Stimulated activated memory B cell treated with anti-CD40 and anti-IgM and Interleukin-4, amounts not matched to agents 10 μg/mL and 1 μg/mL and 100 μg/mL, for 72 hours (primary cell): ENCODE measurements at regions not wholly inside any gene's neighbourhood (a gene's known extent, or its start where the extent isn't known, plus 50 kb on each side); places are given as distances from the start of the nearest gene placed in this dataset.

Experiments
- ATAC-seq: fragments of 150-1000 bp; cut with Tn5 transposase; 2 replicates; pipeline ENCODE4 v1.10.0; 2021
- H3K27ac Mint-ChIP-seq: one replicate; pipeline ENCODE4 v1.8.0; 2022; ENCODE audit warnings: mild to moderate bottlenecking, mixed read lengths
- H3K27me3 Mint-ChIP-seq: one replicate; pipeline ENCODE4 v1.8.0; 2022; ENCODE audit warnings: mixed read lengths
- H3K36me3 Mint-ChIP-seq: one replicate; pipeline ENCODE4 v1.8.0; 2022; ENCODE audit warnings: mixed read lengths
- H3K4me1 Mint-ChIP-seq: one replicate; pipeline ENCODE4 v1.8.0; 2022; ENCODE audit warnings: mixed read lengths
- H3K4me3 Mint-ChIP-seq: one replicate; pipeline ENCODE4 v1.8.0; 2022; ENCODE audit warnings: mild to moderate bottlenecking, moderate library complexity, mixed read lengths
- H3K9me3 Mint-ChIP-seq: one replicate; pipeline ENCODE4 v1.8.0; 2022; ENCODE audit warnings: mixed read lengths

DNA sequence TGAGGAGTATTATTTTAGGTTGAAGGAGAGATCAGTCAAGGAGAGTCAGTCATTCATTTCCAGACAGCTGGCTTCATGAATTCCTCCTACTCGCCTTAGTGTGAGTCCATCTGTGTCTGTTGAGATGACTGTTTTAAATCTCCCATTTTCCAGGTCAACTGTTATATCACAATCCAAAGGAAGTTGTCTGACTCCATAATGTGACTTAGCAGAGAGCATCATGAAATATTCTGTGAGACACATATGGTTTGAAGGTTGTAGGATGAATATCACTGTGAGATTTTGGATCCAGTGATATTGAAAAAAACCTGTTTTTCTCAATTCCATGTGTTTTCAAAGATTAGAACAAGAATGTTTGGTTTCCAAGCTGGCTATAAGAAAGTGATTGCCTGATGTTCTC is 530.2 kb upstream of the MAN1A1 start:
- H3K27ac Mint-ChIP-seq, result no peak overlapping the region
- peaks cover 4% of the 10 kb centered on the region for H3K9me3 Mint-ChIP-seq
- no peaks in the 10 kb centered on the region for H3K36me3 Mint-ChIP-seq
- no peaks in the 10 kb centered on the region for H3K4me1 Mint-ChIP-seq
- H3K27me3 Mint-ChIP-seq, result no peaks in the 10 kb centered on the region
- ATAC-seq, result no peak
- no peak overlapping the region for H3K4me3 Mint-ChIP-seq

- Mint-ChIP-seq H3K27me3 (no peaks in the 10 kb centered on the region), H3K9me3 (no peaks in the 10 kb centered on the region), H3K27ac (no peak overlapping the region), H3K4me1 (no peaks in the 10 kb centered on the region), H3K4me3 (no peak overlapping the region), H3K36me3 (no peaks in the 10 kb centered on the region)
- ATAC-seq, result no peak
Measured at GRCh38 chr6:119874381-119874780, 524.8 kb upstream of the MAN1A1 start.

- no peaks in the 10 kb centered on the region for H3K9me3 Mint-ChIP-seq
Measured at GRCh38 chr6:119873107-119873506, 523.5 kb upstream of the MAN1A1 start.

GRCh38 chr6:119871520-119871919 is 522.0 kb upstream of the MAN1A1 start:
- ATAC-seq, result no peak
- Mint-ChIP-seq H3K4me3 (no peak overlapping the region), H3K27me3 (no peaks in the 10 kb centered on the region), H3K9me3 (peaks cover 3% of the 10 kb centered on the region), H3K4me1 (no peaks in the 10 kb centered on the region), H3K27ac (no peak overlapping the region), H3K36me3 (no peaks in the 10 kb centered on the region)

More at GRCh38 chr6:119873107-119873506, 523.5 kb upstream of the MAN1A1 start:
- Mint-ChIP-seq H3K36me3 (no peaks in the 10 kb centered on the region), H3K27ac (no peak overlapping the region), H3K27me3 (no peaks in the 10 kb centered on the region), H3K4me3 (no peak overlapping the region), H3K4me1 (no peaks in the 10 kb centered on the region)
- no peak for ATAC-seq

- Mint-ChIP-seq H3K4me1 (no peaks in the 10 kb centered on the region), H3K27ac (no peak overlapping the region), H3K36me3 (peaks cover 5% of the 10 kb centered on the region), H3K9me3 (peaks cover 7% of the 10 kb centered on the region), H3K27me3 (peaks cover 9% of the 10 kb centered on the region), H3K4me3 (no peak overlapping the region)
- no peak for ATAC-seq
Measured at GRCh38 chr6:119865466-119866350, 516.1 kb upstream of the MAN1A1 start.

DNA sequence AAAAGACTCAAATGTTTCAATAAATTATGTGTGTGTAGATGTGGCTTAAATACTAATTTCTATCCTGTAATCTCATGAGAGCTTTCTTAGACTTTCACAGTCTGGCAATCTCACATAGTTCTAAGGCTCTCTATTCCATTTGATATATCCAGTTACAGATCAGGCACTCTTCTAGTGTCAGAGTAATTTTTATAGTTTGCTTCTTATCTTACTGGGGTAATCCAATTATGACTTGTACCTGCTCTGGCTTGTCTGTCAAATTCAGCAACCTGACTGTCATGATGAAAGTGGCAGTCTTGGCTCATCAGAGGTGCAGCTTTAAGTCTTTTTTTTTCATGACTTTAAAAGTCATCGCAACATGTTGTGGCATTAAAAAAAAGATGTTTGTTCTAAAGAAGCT is 513.2 kb upstream of the MAN1A1 start:
- Mint-ChIP-seq H3K4me3 (no peak overlapping the region), H3K9me3 (peaks cover 7% of the 10 kb centered on the region), H3K36me3 (peaks cover 5% of the 10 kb centered on the region), H3K27ac (no peak overlapping the region), H3K27me3 (peaks cover 9% of the 10 kb centered on the region), H3K4me1 (no peaks in the 10 kb centered on the region)
- no peak for ATAC-seq

DNA sequence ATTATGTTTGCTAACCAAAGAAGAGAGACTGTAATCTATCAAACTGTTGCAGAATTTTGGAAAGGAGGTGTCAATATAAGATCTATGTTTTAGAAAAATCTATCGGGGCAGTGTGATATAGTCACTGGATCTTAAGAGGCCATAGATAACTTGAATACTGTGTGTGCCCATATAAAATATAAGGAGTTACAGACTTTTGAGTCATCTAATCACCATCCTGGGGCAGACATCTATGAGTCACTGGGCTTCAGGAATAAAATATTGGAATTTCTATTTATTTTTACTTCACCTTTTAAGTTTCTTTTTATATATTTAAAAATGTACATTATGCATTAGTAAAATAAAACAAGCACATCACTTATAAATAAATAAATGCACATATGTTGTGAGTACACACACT is 509.3 kb upstream of the MAN1A1 start:
- ATAC-seq, result no peak
- no peaks in the 10 kb centered on the region for H3K9me3 Mint-ChIP-seq
- H3K27me3 Mint-ChIP-seq, result no peaks in the 10 kb centered on the region
- H3K4me1 Mint-ChIP-seq, result peaks cover 9% of the 10 kb centered on the region
- H3K4me3 Mint-ChIP-seq, result no peak overlapping the region
- H3K36me3 Mint-ChIP-seq, result no peaks in the 10 kb centered on the region
- no peak overlapping the region for H3K27ac Mint-ChIP-seq

- Mint-ChIP-seq H3K4me3 (peak overlapping the region; percentile 68), H3K36me3 (no peaks in the 10 kb centered on the region), H3K27me3 (no peaks in the 10 kb centered on the region), H3K9me3 (no peaks in the 10 kb centered on the region), H3K27ac (peak overlapping the region; percentile 81), H3K4me1 (peaks cover 9% of the 10 kb centered on the region)
- no peak for ATAC-seq
Measured at GRCh38 chr6:119856136-119856535, 506.6 kb upstream of the MAN1A1 start.

- H3K27me3 Mint-ChIP-seq, result no peaks in the 10 kb centered on the region
- no peak overlapping the region for H3K27ac Mint-ChIP-seq
- no peaks in the 10 kb centered on the region for H3K9me3 Mint-ChIP-seq
- no peak for ATAC-seq
- H3K4me3 Mint-ChIP-seq, result no peak overlapping the region
- H3K4me1 Mint-ChIP-seq, result no peaks in the 10 kb centered on the region
- H3K36me3 Mint-ChIP-seq, result no peaks in the 10 kb centered on the region
Measured at GRCh38 chr6:119848696-119849095, 499.1 kb upstream of the MAN1A1 start.

DNA sequence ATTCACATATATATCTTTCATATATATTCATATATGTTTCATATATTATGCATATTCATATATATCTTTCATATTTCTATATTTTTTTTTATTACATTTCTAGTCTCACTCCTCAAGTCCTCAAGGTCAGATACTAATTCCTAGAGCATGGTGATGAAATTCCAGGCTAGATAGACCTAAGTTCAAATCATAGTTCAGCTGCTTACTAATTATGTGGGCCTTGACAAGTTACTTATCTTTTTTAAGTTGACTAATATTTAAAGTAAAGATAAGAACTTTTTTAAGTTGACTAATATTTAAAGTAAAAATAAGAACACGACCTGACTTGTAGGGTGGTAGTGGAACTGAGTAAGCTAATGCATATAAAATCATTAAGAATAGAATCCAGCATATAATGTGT is 495.6 kb upstream of the MAN1A1 start:
- H3K4me3 Mint-ChIP-seq, result no peak overlapping the region
- H3K27ac Mint-ChIP-seq, result no peak overlapping the region
- no peaks in the 10 kb centered on the region for H3K27me3 Mint-ChIP-seq
- H3K36me3 Mint-ChIP-seq, result no peaks in the 10 kb centered on the region
- H3K4me1 Mint-ChIP-seq, result no peaks in the 10 kb centered on the region
- ATAC-seq, result no peak
- H3K9me3 Mint-ChIP-seq, result peaks cover 12% of the 10 kb centered on the region

DNA sequence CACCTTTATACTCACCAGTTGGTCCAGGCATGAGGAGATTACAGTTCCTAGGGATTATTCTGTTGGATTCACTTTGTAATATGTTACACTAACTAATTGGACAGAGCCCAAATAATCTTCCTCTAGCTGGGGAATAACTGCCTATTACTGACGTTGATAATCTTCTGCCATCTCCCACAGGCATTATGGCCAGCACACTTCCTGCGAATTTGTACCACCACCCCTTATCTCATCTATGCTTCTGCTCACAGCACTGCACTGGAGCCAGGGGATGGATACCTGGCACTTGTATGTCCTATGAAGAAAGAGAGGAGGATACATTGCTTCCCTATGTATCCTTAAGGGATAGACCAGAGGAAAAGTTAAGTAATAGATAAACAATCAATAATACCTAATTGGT is 494.8 kb upstream of the MAN1A1 start:
- Mint-ChIP-seq H3K27me3 (no peaks in the 10 kb centered on the region), H3K4me3 (no peak overlapping the region), H3K36me3 (no peaks in the 10 kb centered on the region), H3K9me3 (peaks cover 17% of the 10 kb centered on the region), H3K4me1 (no peaks in the 10 kb centered on the region), H3K27ac (no peak overlapping the region)
- no peak for ATAC-seq

DNA sequence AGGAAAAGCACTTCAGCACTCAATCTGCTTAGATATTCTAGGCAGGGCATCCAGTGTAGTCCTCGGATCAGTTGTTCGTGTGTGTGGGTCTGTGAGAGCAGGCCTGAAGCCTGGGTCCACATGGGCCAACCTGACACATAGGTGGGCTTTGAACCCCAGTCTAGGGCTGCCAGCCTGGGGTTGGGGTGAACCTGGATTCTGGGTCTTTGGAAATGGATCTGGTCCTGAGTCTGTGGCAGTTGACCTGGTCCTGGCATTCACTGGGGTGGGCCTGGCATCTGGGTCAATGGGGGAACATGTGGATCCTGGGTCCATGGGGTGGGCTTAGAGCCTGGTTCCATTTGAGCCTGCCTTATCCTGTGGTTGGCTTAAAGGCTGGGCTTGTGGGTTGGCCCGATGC is 492.6 kb upstream of the MAN1A1 start:
- no peak for ATAC-seq
- no peaks in the 10 kb centered on the region for H3K36me3 Mint-ChIP-seq
- H3K27me3 Mint-ChIP-seq, result no peaks in the 10 kb centered on the region
- no peak overlapping the region for H3K4me3 Mint-ChIP-seq
- no peaks in the 10 kb centered on the region for H3K4me1 Mint-ChIP-seq
- peaks cover 17% of the 10 kb centered on the region for H3K9me3 Mint-ChIP-seq
- H3K27ac Mint-ChIP-seq, result no peak overlapping the region

DNA sequence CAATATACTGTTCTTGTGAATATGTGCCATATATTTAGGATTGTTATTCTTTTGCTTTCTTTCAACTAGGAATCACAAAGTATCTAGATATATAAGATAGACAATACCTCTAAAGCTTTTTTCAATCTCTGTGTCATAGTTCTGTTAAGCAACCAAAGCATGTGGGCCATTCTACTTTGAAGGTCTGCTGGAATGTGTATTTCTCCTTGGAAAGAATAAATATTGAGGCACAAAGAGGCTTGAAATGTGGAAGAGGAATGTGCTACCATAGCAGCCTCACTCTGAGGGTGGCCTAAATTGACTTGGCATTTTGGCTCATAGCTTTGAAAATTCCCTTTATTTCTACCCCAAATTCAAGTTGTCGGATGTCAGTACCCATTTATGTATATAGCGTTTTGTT is 488.5 kb upstream of the MAN1A1 start:
- no peaks in the 10 kb centered on the region for H3K27me3 Mint-ChIP-seq
- no peak overlapping the region for H3K4me3 Mint-ChIP-seq

DNA sequence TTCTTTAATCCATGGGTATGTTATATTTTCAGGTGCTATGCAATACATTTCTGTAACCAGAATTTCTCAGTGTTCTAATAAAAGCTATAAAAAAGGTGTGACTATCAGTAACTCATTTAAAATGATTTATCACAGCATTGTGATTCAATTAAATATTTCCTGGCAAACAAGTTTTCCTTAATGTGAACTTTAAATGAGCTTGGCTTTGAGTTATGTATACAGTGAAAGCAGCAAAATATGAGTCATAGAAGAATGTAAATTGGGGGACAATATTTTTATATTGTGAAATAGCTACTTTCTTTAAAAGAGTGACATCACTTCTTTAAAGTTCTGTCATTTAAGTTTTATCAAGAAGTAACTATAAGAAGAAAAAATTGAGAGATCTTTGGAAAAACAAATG is 484.9 kb upstream of the MAN1A1 start:
- no peaks in the 10 kb centered on the region for H3K36me3 Mint-ChIP-seq
- no peak overlapping the region for H3K27ac Mint-ChIP-seq
- no peak for ATAC-seq
- no peaks in the 10 kb centered on the region for H3K9me3 Mint-ChIP-seq
- no peak overlapping the region for H3K4me3 Mint-ChIP-seq
- H3K4me1 Mint-ChIP-seq, result no peaks in the 10 kb centered on the region
- H3K27me3 Mint-ChIP-seq, result no peaks in the 10 kb centered on the region

More for the DNA sequence above, 488.5 kb upstream of the MAN1A1 start:
- H3K27ac Mint-ChIP-seq, result no peak overlapping the region
- no peaks in the 10 kb centered on the region for H3K4me1 Mint-ChIP-seq
- ATAC-seq, result no peak
- peaks cover 17% of the 10 kb centered on the region for H3K9me3 Mint-ChIP-seq
- no peaks in the 10 kb centered on the region for H3K36me3 Mint-ChIP-seq

DNA sequence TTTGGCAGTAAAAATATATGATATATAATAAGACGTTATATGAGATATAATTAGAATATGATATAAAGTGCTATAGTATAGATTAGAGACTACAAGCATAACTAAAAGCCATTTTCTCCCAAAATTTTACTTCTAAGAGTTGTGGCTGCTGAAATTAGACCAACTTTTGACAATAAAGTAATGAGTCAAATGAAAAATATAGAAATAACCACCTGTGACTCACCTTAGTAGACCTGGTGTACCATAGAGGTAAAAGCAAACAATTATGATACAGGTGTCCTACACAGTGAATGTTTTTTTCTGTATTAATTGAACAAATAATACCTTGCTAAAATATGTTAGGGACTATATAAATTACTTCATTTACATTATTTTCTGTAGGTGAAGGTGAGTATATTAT is 482.9 kb upstream of the MAN1A1 start:
- no peaks in the 10 kb centered on the region for H3K9me3 Mint-ChIP-seq
- H3K4me1 Mint-ChIP-seq, result no peaks in the 10 kb centered on the region
- no peak for ATAC-seq
- H3K27ac Mint-ChIP-seq, result no peak overlapping the region
- H3K27me3 Mint-ChIP-seq, result no peaks in the 10 kb centered on the region
- H3K36me3 Mint-ChIP-seq, result no peaks in the 10 kb centered on the region
- H3K4me3 Mint-ChIP-seq, result no peak overlapping the region

GRCh38 chr6:119830494-119831295 is 481.1 kb upstream of the MAN1A1 start:
- no peaks in the 10 kb centered on the region for H3K36me3 Mint-ChIP-seq
- H3K27me3 Mint-ChIP-seq, result no peaks in the 10 kb centered on the region
- H3K27ac Mint-ChIP-seq, result no peak overlapping the region

More at GRCh38 chr6:119830494-119831295, 481.1 kb upstream of the MAN1A1 start:
- no peak overlapping the region for H3K4me3 Mint-ChIP-seq
- ATAC-seq, result no peak
- no peaks in the 10 kb centered on the region for H3K4me1 Mint-ChIP-seq
- no peaks in the 10 kb centered on the region for H3K9me3 Mint-ChIP-seq
